HUES48 (cell line): ENCODE measurements at regions not wholly inside any gene's neighbourhood (a gene's known extent, or its start where the extent isn't known, plus 50 kb on each side); places are given as distances from the start of the nearest gene placed in this dataset.

Source experiments
- H3K27ac ChIP-seq: one replicate; pipeline ENCODE4 v1.7.0; 2013; ENCODE audit warnings: low read depth, low read length, inconsistent platforms
- H3K27me3 ChIP-seq: 2 replicates; pipeline ENCODE4 v1.6.1; 2013; ENCODE audit warnings: mild to moderate bottlenecking, low read length; ENCODE audit not compliant: control insufficient read depth, insufficient read depth
- H3K36me3 ChIP-seq: 2 replicates; pipeline ENCODE4 v1.6.1; 2013; ENCODE audit warnings: low read length; ENCODE audit not compliant: control insufficient read depth, insufficient read depth
- H3K4me1 ChIP-seq: 2 replicates; pipeline ENCODE4 v1.6.1; 2013; ENCODE audit warnings: mild to moderate bottlenecking, low read length; ENCODE audit not compliant: control insufficient read depth, insufficient read depth
- H3K4me3 ChIP-seq: 2 replicates; pipeline ENCODE4 v1.5.1; 2013; ENCODE audit warnings: mild to moderate bottlenecking, low read depth, low read length
- H3K9ac ChIP-seq: 2 replicates; pipeline ENCODE4 v1.6.1; 2013; ENCODE audit warnings: mild to moderate bottlenecking, low read depth, low read length, moderate library complexity
- H3K9me3 ChIP-seq: 2 replicates; pipeline ENCODE4 v1.6.1; 2013; ENCODE audit warnings: low read length; ENCODE audit not compliant: control insufficient read depth, insufficient read depth

GRCh38 chr13:106433066-106433465 lies 102.4 kb downstream of the EFNB2 start:
- Histone ChIP-seq H3K9me3 (no peaks in the 10 kb centered on the region), H3K27me3 (no peaks in the 10 kb centered on the region), H3K4me3 (no peak overlapping the region), H3K36me3 (no peaks in the 10 kb centered on the region), H3K27ac (no peak overlapping the region), H3K9ac (no peak overlapping the region), H3K4me1 (no peaks in the 10 kb centered on the region)

- Histone ChIP-seq H3K36me3 (no peaks in the 10 kb centered on the region), H3K4me1 (no peaks in the 10 kb centered on the region), H3K9ac (no peak overlapping the region), H3K4me3 (no peak overlapping the region), H3K27me3 (no peaks in the 10 kb centered on the region), H3K27ac (no peak overlapping the region), H3K9me3 (no peaks in the 10 kb centered on the region)
These were observed 102.8 kb downstream of the EFNB2 start for GRCh38 chr13:106432636-106433035.

GRCh38 chr13:106426909-106427308 lies 108.6 kb downstream of the EFNB2 start:
- Histone ChIP-seq H3K27me3 (no peaks in the 10 kb centered on the region), H3K4me3 (no peak overlapping the region), H3K36me3 (no peaks in the 10 kb centered on the region), H3K27ac (no peak overlapping the region), H3K9ac (no peak overlapping the region), H3K9me3 (no peaks in the 10 kb centered on the region), H3K4me1 (peaks cover 17% of the 10 kb centered on the region)

- Histone ChIP-seq H3K4me1 (peaks cover 17% of the 10 kb centered on the region), H3K9me3 (no peaks in the 10 kb centered on the region), H3K27ac (no peak overlapping the region), H3K9ac (no peak overlapping the region), H3K4me3 (no peak overlapping the region), H3K27me3 (no peaks in the 10 kb centered on the region), H3K36me3 (no peaks in the 10 kb centered on the region)
These were observed 109.8 kb downstream of the EFNB2 start for GRCh38 chr13:106425661-106426060.

GRCh38 chr13:106424805-106425204 lies 110.7 kb downstream of the EFNB2 start:
- H3K9ac ChIP-seq, result no peak overlapping the region
- no peaks in the 10 kb centered on the region for H3K9me3 ChIP-seq
- H3K4me3 ChIP-seq, result no peak overlapping the region
- H3K4me1 ChIP-seq, result peaks cover 17% of the 10 kb centered on the region
- no peaks in the 10 kb centered on the region for H3K27me3 ChIP-seq
- H3K27ac ChIP-seq, result no peak overlapping the region
- no peaks in the 10 kb centered on the region for H3K36me3 ChIP-seq

GRCh38 chr13:106423530-106423929 lies 111.9 kb downstream of the EFNB2 start:
- no peak overlapping the region for H3K27ac ChIP-seq
- H3K4me3 ChIP-seq, result no peak overlapping the region
- H3K9ac ChIP-seq, result no peak overlapping the region
- H3K9me3 ChIP-seq, result no peaks in the 10 kb centered on the region
- H3K4me1 ChIP-seq, result peaks cover 20% of the 10 kb centered on the region
- H3K36me3 ChIP-seq, result no peaks in the 10 kb centered on the region
- no peaks in the 10 kb centered on the region for H3K27me3 ChIP-seq

- H3K9me3 ChIP-seq, result no peaks in the 10 kb centered on the region
- no peak overlapping the region for H3K9ac ChIP-seq
- no peak overlapping the region for H3K27ac ChIP-seq
- no peaks in the 10 kb centered on the region for H3K36me3 ChIP-seq
- H3K4me3 ChIP-seq, result no peak overlapping the region
- no peaks in the 10 kb centered on the region for H3K27me3 ChIP-seq
- H3K4me1 ChIP-seq, result peaks cover 30% of the 10 kb centered on the region
These were observed 116.9 kb downstream of the EFNB2 start for GRCh38 chr13:106418556-106418955.

GRCh38 chr13:106417467-106418110 lies 117.9 kb downstream of the EFNB2 start:
- H3K9me3 ChIP-seq, result no peaks in the 10 kb centered on the region
- no peak overlapping the region for H3K4me3 ChIP-seq
- H3K9ac ChIP-seq, result no peak overlapping the region
- H3K36me3 ChIP-seq, result no peaks in the 10 kb centered on the region
- H3K27ac ChIP-seq, result no peak overlapping the region
- H3K27me3 ChIP-seq, result no peaks in the 10 kb centered on the region
- peaks cover 22% of the 10 kb centered on the region; the same call in 1 of the 2 replicates for H3K4me1 ChIP-seq

- H3K9ac ChIP-seq, result no peak overlapping the region
- no peak overlapping the region for H3K27ac ChIP-seq
- no peaks in the 10 kb centered on the region for H3K9me3 ChIP-seq
- no peaks in the 10 kb centered on the region for H3K27me3 ChIP-seq
- no peaks in the 10 kb centered on the region for H3K36me3 ChIP-seq
- H3K4me1 ChIP-seq, result peaks cover 19% of the 10 kb centered on the region; the same call in 1 of the 2 replicates
- no peak overlapping the region for H3K4me3 ChIP-seq
These were observed 118.8 kb downstream of the EFNB2 start for GRCh38 chr13:106416645-106417044.

- Histone ChIP-seq H3K36me3 (no peaks in the 10 kb centered on the region), H3K27ac (no peak overlapping the region), H3K4me1 (peaks cover 19% of the 10 kb centered on the region; the same call in 1 of the 2 replicates), H3K4me3 (no peak overlapping the region), H3K9me3 (no peaks in the 10 kb centered on the region), H3K9ac (no peak overlapping the region), H3K27me3 (no peaks in the 10 kb centered on the region)
These were observed 119.5 kb downstream of the EFNB2 start for GRCh38 chr13:106415971-106416370.

- H3K9ac ChIP-seq, result no peak overlapping the region
- H3K4me3 ChIP-seq, result no peak overlapping the region
- no peak overlapping the region for H3K27ac ChIP-seq
- peaks cover 19% of the 10 kb centered on the region; the same call in 1 of the 2 replicates for H3K4me1 ChIP-seq
- no peaks in the 10 kb centered on the region for H3K9me3 ChIP-seq
- H3K27me3 ChIP-seq, result no peaks in the 10 kb centered on the region
- H3K36me3 ChIP-seq, result no peaks in the 10 kb centered on the region
These were observed 120.0 kb downstream of the EFNB2 start for GRCh38 chr13:106415442-106415841.
